HCT116 (cell line): ENCODE measurements at regions not wholly inside any gene's neighbourhood (a gene's known extent, or its start where the extent isn't known, plus 50 kb on each side); places are given as distances from the start of the nearest gene placed in this dataset.

Experiments
- ATAC-seq: fragments of 200-7000 bp; cut with Tn5 transposase; 2 replicates; pipeline ENCODE4 v1.9.1; 2020; ENCODE audit warnings: mild to moderate bottlenecking, moderate library complexity
- BruUV-seq: library from RNA; stranded (reverse); fragments of 400-500 nt; replicated peaks from 2 replicates; lab custom pipeline; 2021; lab: Mats Ljungman, UMichigan
- CTCF ChIA-PET: fragments of 300-600 bp; sonication (Branson Sonifier 250); formaldehyde crosslinking; loops from one replicate; lab custom pipeline; 2021; ENCODE audit warnings: antibody characterized with exemption; lab: Charles Lee
- POLR2A ChIA-PET: fragments of 300-600, 350-600 bp; sonication (Branson Sonifier 250); formaldehyde crosslinking; loops from one replicate; lab custom pipeline; 2021; ENCODE audit warnings: antibody characterized with exemption; lab: Charles Lee
- RAD21 ChIA-PET, 2 experiments: fragments of 300-600 bp; sonication (Branson Sonifier 250); formaldehyde crosslinking; loops; one replicate each; lab custom pipeline; 2023; ENCODE audit warnings: low total read pairs in 2 of 2; ENCODE audit not compliant: uncharacterized antibody in 2 of 2, unreplicated experiment in 2 of 2, low non-redundant PET in 1 of 2; lab: Charles Lee
- DNase-seq: peaks from one replicate; pipeline ENCODE4 v3.0.0-alpha.2; 2010; ENCODE audit warnings: low read depth, low spot score
- H2AFZ ChIP-seq: fragments of 200-600 bp; shearing (Covaris generic), sonication (generic); 2 replicates; pipeline ENCODE4 v1.6.1; 2017; ENCODE audit warnings: low read depth, mixed run types, mixed read lengths, antibody characterized with exemption, low read length; ENCODE audit not compliant: poor library complexity, severe bottlenecking
- H3K27ac ChIP-seq: 2 replicates; pipeline ENCODE4 v1.5.1; 2012; ENCODE audit warnings: low read depth, low read length
- H3K27me3 ChIP-seq: fragments of 200-600 bp; sonication (generic); 2 replicates; pipeline ENCODE4 v1.6.1; 2016; ENCODE audit warnings: mixed run types, low read length, mixed read lengths; ENCODE audit not compliant: insufficient read depth
- H3K36me3 ChIP-seq, 2 experiments: fragments of 200-500 bp in 1 of 2; fragments of 200-600 bp in 1 of 2; sonication (Bioruptor generic) in 1 of 2; sonication (generic) in 1 of 2; 2 replicates each; pipeline versions ENCODE4 v1.5.1 to v1.6.1; 2014 to 2016; ENCODE audit warnings: low read length in 2 of 2, inconsistent platforms in 1 of 2, mixed read lengths in 1 of 2, mixed run types in 1 of 2; ENCODE audit not compliant: insufficient read depth in 2 of 2, control insufficient read depth in 1 of 2
- H3K4me1 ChIP-seq, 2 experiments: fragments of 200-600 bp in 1 of 2; sonication (generic) in 1 of 2; 2 replicates each; pipeline versions ENCODE4 v1.5.1 to v1.6.1; 2012 to 2017; ENCODE audit warnings: low read length in 2 of 2, inconsistent platforms in 1 of 2, mild to moderate bottlenecking in 1 of 2, mixed read lengths in 1 of 2, mixed run types in 1 of 2, moderate library complexity in 1 of 2; ENCODE audit not compliant: insufficient read depth in 2 of 2, control insufficient read depth in 1 of 2
- H3K4me2 ChIP-seq: fragments of 200-600 bp; sonication (generic); 2 replicates; pipeline ENCODE4 v1.6.1; 2017; ENCODE audit warnings: mixed run types, low read length, mixed read lengths
- H3K4me3 ChIP-seq, 2 experiments: fragments of 200-600 bp in 1 of 2; sonication (generic) in 1 of 2; replicated peaks in 1 of 2; 2 replicates each; pipeline ENCODE4 v1.5.1; 2011 to 2016; ENCODE audit warnings: low read length in 2 of 2, control low read depth in 1 of 2, low read depth in 1 of 2, mild to moderate bottlenecking in 1 of 2, mixed read lengths in 1 of 2, mixed run types in 1 of 2
- H3K79me2 ChIP-seq: fragments of 200-600 bp; sonication (generic); 2 replicates; pipeline ENCODE4 v1.6.1; 2017; ENCODE audit warnings: mild to moderate bottlenecking, mixed run types, low read length, moderate library complexity, mixed read lengths; ENCODE audit not compliant: insufficient read depth
- H3K9ac ChIP-seq: fragments of 200-600 bp; sonication (generic); 2 replicates; pipeline ENCODE4 v1.6.1; 2016; ENCODE audit warnings: low read length, mixed read lengths
- H3K9me2 ChIP-seq: fragments of 200-600 bp; sonication (generic), shearing (Covaris generic); 2 replicates; pipeline ENCODE4 v1.6.1; 2017; ENCODE audit warnings: mixed run types, mild to moderate bottlenecking, moderate library complexity; ENCODE audit not compliant: insufficient read depth
- H3K9me3 ChIP-seq, 2 experiments: fragments of 200-500 bp in 1 of 2; fragments of 200-600 bp in 1 of 2; sonication (Bioruptor generic) in 1 of 2; sonication (generic) in 1 of 2; 2 replicates each; pipeline ENCODE4 v1.6.1; 2014 to 2017; ENCODE audit warnings: low read length in 2 of 2, mixed read lengths in 2 of 2, inconsistent platforms in 1 of 2, low read depth in 1 of 2, mild to moderate bottlenecking in 1 of 2, mixed run types in 1 of 2, moderate library complexity in 1 of 2; ENCODE audit not compliant: control insufficient read depth in 1 of 2, insufficient read depth in 1 of 2
- H4K20me1 ChIP-seq: fragments of 200-600 bp; sonication (generic), shearing (Covaris generic); 2 replicates; pipeline ENCODE4 v1.6.1; 2017; ENCODE audit warnings: mixed run types, mild to moderate bottlenecking, moderate library complexity; ENCODE audit not compliant: insufficient read depth
- CEBPB ChIP-seq: IDR thresholded peaks from 2 replicates; pipeline ENCODE4 v1.6.1; 2012; ENCODE audit warnings: low read depth
- ELF1 ChIP-seq: IDR thresholded peaks from 2 replicates; pipeline ENCODE4 v1.6.1; 2012; ENCODE audit warnings: low read depth, borderline replicate concordance
- EZH2 ChIP-seq: fragments of 200-600 bp; sonication (generic); IDR thresholded peaks from 2 replicates; pipeline ENCODE4 v1.6.1; 2017; ENCODE audit warnings: antibody characterized with exemption, mixed run types
- EZH2phosphoT487 ChIP-seq: fragments of 200-600 bp; IDR thresholded peaks from 2 replicates; pipeline ENCODE4 v1.6.1; 2018; ENCODE audit warnings: antibody characterized with exemption, borderline replicate concordance
- FOSL1 ChIP-seq: IDR thresholded peaks from 2 replicates; pipeline ENCODE4 v1.6.1; 2012; ENCODE audit warnings: low read depth
- JUND ChIP-seq: IDR thresholded peaks from 2 replicates; pipeline ENCODE4 v1.6.1; 2012
- RAD21 ChIP-seq: IDR thresholded peaks from 2 replicates; pipeline ENCODE4 v1.6.1; 2012; ENCODE audit warnings: low read depth, mild to moderate bottlenecking
- SIN3A ChIP-seq: IDR thresholded peaks from 2 replicates; pipeline ENCODE4 v1.6.1; 2012; ENCODE audit warnings: low read depth
- SP1 ChIP-seq: IDR thresholded peaks from 2 replicates; pipeline ENCODE4 v1.6.1; 2012; ENCODE audit warnings: low read depth
- TCF7L2 ChIP-seq: IDR thresholded peaks from 2 replicates; pipeline ENCODE4 v1.7.0; 2011; ENCODE audit warnings: borderline replicate concordance, inconsistent platforms; ENCODE audit not compliant: insufficient read depth, insufficient read length; ENCODE audit errors: extremely low read depth
- YY1 ChIP-seq: IDR thresholded peaks from 2 replicates; pipeline ENCODE4 v1.6.1; 2011; ENCODE audit warnings: low read length, low read depth, moderate library complexity, mild to moderate bottlenecking; ENCODE audit not compliant: insufficient replicate concordance; ENCODE audit errors: extremely low read depth
- ZFX ChIP-seq: fragments of 450-650 bp; IDR thresholded peaks from 2 replicates; pipeline ENCODE4 v1.6.1; 2017
- ZNF274 ChIP-seq: fragments of 200-500 bp; sonication (Bioruptor generic); IDR thresholded peaks from 2 replicates; pipeline ENCODE4 v1.6.1; 2014; ENCODE audit warnings: mild to moderate bottlenecking, low read depth, low read length, inconsistent platforms
- intact Hi-C: fragments of 100-400 bp; cut with micrococcal nuclease; formaldehyde crosslinking; loops from 2 replicates; pipeline ENCODE4 v1.10.0; 2022
- TF ChIP-seq, protein P1 (sequence below): IDR thresholded peaks from 2 replicates; pipeline ENCODE4 v1.6.1; 2011; ENCODE audit warnings: mild to moderate bottlenecking, low read length, moderate library complexity; ENCODE audit not compliant: insufficient replicate concordance; ENCODE audit errors: extremely low read depth
- TF ChIP-seq, protein P2 (sequence below): IDR thresholded peaks from 2 replicates; pipeline ENCODE4 v1.6.1; 2012
- TF ChIP-seq, protein P3 (sequence below): IDR thresholded peaks from 2 replicates; pipeline ENCODE4 v1.6.1; 2012; ENCODE audit warnings: low read depth

DNA sequence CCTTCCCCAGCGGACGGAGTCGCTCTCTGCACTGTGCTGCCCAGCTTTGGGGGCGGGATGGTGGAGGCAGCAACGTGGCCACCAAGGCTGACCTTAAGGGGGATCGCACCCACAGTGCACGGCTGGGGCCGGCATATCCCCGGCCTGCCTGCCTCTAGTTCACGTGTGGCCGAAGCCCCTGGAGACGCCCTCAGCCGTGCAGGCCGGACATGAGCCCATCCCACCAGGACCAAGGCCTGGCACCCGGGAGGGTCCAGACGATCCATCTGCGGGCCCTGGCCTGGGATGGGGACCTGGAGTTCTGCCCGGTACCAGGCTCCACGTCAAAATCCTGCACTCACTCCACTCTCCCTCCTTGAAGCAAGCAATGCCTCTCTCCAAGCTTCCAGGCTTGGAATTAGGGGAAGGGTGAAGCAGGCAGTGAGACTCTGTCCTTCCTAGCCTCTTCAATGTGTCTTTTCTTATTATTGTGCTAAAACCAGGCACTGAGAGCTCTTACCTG lies 520.8 kb downstream of the REEP3 start:
- ChIA-PET POLR2A (no interaction called here), CTCF (interaction anchor here (2.0 kb wide), 1 partner anchor 175 kb away, joined by 12 read pairs; no protein-coding TSS in a partner anchor), RAD21 (no interaction called here)
- TF ChIP-seq, protein P1, sequence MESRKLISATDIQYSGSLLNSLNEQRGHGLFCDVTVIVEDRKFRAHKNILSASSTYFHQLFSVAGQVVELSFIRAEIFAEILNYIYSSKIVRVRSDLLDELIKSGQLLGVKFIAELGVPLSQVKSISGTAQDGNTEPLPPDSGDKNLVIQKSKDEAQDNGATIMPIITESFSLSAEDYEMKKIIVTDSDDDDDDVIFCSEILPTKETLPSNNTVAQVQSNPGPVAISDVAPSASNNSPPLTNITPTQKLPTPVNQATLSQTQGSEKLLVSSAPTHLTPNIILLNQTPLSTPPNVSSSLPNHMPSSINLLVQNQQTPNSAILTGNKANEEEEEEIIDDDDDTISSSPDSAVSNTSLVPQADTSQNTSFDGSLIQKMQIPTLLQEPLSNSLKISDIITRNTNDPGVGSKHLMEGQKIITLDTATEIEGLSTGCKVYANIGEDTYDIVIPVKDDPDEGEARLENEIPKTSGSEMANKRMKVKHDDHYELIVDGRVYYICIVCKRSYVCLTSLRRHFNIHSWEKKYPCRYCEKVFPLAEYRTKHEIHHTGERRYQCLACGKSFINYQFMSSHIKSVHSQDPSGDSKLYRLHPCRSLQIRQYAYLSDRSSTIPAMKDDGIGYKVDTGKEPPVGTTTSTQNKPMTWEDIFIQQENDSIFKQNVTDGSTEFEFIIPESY = no peak
- TF ChIP-seq EZH2 (no peak), FOSL1 (no peak), EZH2phosphoT487 (no peak), YY1 (no peak), ELF1 (no peak), JUND (no peak), ZFX (no peak), SIN3A (no peak), RAD21 (no peak), ZNF274 (no peak), TCF7L2 (no peak), SP1 (no peak), CEBPB (no peak)
- TF ChIP-seq, protein P2, sequence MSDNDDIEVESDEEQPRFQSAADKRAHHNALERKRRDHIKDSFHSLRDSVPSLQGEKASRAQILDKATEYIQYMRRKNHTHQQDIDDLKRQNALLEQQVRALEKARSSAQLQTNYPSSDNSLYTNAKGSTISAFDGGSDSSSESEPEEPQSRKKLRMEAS = no peak
- TF ChIP-seq, protein P3, sequence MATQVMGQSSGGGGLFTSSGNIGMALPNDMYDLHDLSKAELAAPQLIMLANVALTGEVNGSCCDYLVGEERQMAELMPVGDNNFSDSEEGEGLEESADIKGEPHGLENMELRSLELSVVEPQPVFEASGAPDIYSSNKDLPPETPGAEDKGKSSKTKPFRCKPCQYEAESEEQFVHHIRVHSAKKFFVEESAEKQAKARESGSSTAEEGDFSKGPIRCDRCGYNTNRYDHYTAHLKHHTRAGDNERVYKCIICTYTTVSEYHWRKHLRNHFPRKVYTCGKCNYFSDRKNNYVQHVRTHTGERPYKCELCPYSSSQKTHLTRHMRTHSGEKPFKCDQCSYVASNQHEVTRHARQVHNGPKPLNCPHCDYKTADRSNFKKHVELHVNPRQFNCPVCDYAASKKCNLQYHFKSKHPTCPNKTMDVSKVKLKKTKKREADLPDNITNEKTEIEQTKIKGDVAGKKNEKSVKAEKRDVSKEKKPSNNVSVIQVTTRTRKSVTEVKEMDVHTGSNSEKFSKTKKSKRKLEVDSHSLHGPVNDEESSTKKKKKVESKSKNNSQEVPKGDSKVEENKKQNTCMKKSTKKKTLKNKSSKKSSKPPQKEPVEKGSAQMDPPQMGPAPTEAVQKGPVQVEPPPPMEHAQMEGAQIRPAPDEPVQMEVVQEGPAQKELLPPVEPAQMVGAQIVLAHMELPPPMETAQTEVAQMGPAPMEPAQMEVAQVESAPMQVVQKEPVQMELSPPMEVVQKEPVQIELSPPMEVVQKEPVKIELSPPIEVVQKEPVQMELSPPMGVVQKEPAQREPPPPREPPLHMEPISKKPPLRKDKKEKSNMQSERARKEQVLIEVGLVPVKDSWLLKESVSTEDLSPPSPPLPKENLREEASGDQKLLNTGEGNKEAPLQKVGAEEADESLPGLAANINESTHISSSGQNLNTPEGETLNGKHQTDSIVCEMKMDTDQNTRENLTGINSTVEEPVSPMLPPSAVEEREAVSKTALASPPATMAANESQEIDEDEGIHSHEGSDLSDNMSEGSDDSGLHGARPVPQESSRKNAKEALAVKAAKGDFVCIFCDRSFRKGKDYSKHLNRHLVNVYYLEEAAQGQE = no peak
- Histone ChIP-seq H3K27ac (no peak overlapping the region), H4K20me1 (no peaks in the 10 kb centered on the region), H3K9me2 (no peaks in the 10 kb centered on the region), H3K79me2 (no peaks in the 10 kb centered on the region), H3K9ac (no peak overlapping the region), H2AFZ (no peak overlapping the region), H3K27me3 (no peaks in the 10 kb centered on the region), H3K4me2 (no peak overlapping the region), H3K4me1 (peaks cover 0 to 4% of the 10 kb centered on the region in 2 experiments; a peak in 1 of 4 replicates), H3K9me3 (no peaks in the 10 kb centered on the region), H3K36me3 (no peaks in the 10 kb centered on the region), H3K4me3 (no peak overlapping the region)
- DNase-seq = no peak
- intact Hi-C loops = loop anchor here (1.0 to 5.0 kb wide), 3 partner anchors 176 to 690 kb away; no protein-coding TSS in a partner anchor
- ATAC-seq = no peak
- BruUV-seq = no TSS peak
